H1 (cell line): ENCODE measurements at regions not wholly inside any gene's neighbourhood (a gene's known extent, or its start where the extent isn't known, plus 50 kb on each side); places are given as distances from the start of the nearest gene placed in this dataset.

Experiments used
- TF ChIP-seq, protein P1 (sequence below): fragments of 300-600 bp; sonication (generic); IDR thresholded peaks from 2 replicates; pipeline ENCODE4 v1.7.1; 2012; ENCODE audit warnings: low read length, moderate library complexity, mild to moderate bottlenecking, inconsistent platforms; ENCODE audit not compliant: insufficient replicate concordance

DNA sequence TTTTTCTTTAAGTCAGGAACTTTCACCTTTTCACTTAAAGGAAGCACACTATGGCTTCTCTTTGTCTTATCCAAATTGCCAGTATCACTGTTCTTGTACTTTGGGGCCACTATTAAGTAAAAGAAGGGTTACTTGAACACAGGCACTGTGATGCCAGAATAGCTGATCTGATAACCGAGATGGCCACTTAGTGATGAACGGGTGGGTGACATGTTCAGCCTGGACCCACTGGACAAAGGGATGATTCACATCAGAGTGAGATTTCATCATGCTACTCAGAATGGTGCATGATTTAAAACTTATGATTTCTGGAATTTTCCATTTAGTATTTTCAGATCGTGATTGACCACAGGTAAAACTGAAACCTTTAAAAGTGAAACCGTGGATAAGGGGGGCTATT is 252.6 kb downstream of the KLF13 start (continued):
- TF ChIP-seq, protein P1, sequence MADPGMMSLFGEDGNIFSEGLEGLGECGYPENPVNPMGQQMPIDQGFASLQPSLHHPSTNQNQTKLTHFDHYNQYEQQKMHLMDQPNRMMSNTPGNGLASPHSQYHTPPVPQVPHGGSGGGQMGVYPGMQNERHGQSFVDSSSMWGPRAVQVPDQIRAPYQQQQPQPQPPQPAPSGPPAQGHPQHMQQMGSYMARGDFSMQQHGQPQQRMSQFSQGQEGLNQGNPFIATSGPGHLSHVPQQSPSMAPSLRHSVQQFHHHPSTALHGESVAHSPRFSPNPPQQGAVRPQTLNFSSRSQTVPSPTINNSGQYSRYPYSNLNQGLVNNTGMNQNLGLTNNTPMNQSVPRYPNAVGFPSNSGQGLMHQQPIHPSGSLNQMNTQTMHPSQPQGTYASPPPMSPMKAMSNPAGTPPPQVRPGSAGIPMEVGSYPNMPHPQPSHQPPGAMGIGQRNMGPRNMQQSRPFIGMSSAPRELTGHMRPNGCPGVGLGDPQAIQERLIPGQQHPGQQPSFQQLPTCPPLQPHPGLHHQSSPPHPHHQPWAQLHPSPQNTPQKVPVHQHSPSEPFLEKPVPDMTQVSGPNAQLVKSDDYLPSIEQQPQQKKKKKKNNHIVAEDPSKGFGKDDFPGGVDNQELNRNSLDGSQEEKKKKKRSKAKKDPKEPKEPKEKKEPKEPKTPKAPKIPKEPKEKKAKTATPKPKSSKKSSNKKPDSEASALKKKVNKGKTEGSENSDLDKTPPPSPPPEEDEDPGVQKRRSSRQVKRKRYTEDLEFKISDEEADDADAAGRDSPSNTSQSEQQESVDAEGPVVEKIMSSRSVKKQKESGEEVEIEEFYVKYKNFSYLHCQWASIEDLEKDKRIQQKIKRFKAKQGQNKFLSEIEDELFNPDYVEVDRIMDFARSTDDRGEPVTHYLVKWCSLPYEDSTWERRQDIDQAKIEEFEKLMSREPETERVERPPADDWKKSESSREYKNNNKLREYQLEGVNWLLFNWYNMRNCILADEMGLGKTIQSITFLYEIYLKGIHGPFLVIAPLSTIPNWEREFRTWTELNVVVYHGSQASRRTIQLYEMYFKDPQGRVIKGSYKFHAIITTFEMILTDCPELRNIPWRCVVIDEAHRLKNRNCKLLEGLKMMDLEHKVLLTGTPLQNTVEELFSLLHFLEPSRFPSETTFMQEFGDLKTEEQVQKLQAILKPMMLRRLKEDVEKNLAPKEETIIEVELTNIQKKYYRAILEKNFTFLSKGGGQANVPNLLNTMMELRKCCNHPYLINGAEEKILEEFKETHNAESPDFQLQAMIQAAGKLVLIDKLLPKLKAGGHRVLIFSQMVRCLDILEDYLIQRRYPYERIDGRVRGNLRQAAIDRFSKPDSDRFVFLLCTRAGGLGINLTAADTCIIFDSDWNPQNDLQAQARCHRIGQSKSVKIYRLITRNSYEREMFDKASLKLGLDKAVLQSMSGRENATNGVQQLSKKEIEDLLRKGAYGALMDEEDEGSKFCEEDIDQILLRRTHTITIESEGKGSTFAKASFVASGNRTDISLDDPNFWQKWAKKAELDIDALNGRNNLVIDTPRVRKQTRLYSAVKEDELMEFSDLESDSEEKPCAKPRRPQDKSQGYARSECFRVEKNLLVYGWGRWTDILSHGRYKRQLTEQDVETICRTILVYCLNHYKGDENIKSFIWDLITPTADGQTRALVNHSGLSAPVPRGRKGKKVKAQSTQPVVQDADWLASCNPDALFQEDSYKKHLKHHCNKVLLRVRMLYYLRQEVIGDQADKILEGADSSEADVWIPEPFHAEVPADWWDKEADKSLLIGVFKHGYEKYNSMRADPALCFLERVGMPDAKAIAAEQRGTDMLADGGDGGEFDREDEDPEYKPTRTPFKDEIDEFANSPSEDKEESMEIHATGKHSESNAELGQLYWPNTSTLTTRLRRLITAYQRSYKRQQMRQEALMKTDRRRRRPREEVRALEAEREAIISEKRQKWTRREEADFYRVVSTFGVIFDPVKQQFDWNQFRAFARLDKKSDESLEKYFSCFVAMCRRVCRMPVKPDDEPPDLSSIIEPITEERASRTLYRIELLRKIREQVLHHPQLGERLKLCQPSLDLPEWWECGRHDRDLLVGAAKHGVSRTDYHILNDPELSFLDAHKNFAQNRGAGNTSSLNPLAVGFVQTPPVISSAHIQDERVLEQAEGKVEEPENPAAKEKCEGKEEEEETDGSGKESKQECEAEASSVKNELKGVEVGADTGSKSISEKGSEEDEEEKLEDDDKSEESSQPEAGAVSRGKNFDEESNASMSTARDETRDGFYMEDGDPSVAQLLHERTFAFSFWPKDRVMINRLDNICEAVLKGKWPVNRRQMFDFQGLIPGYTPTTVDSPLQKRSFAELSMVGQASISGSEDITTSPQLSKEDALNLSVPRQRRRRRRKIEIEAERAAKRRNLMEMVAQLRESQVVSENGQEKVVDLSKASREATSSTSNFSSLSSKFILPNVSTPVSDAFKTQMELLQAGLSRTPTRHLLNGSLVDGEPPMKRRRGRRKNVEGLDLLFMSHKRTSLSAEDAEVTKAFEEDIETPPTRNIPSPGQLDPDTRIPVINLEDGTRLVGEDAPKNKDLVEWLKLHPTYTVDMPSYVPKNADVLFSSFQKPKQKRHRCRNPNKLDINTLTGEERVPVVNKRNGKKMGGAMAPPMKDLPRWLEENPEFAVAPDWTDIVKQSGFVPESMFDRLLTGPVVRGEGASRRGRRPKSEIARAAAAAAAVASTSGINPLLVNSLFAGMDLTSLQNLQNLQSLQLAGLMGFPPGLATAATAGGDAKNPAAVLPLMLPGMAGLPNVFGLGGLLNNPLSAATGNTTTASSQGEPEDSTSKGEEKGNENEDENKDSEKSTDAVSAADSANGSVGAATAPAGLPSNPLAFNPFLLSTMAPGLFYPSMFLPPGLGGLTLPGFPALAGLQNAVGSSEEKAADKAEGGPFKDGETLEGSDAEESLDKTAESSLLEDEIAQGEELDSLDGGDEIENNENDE = no peak
